ENCODE measurements at regions not wholly inside any gene's neighbourhood (a gene's known extent, or its start where the extent isn't known, plus 50 kb on each side); places are given as distances from the start of the nearest gene placed in this dataset.

GRCh38 chr5:104739905-104740304, 1177.3 kb upstream of the NUDT12 start:
- POLR2A ChIA-PET: interaction anchor here (1.1 kb wide), 1 partner anchor 17 kb away, joined by 4 read pairs; no protein-coding TSS in a partner anchor
- DNase-seq (ENCODE audit: low spot score): no peak
- CTCF ChIA-PET (ENCODE audit: unreplicated experiment): no interaction called here
- Histone ChIP-seq H3K4me2 (ENCODE audit: low read length) (no peak overlapping the region), H4K20me1 (ENCODE audit: insufficient read depth, low read length) (no peaks in the 10 kb centered on the region), H3K27ac (ENCODE audit: low read depth, low read length, poor library complexity, severe bottlenecking) (no peak overlapping the region), H3K9me2 (ENCODE audit: insufficient read depth, low read length) (no peaks in the 10 kb centered on the region), H2AFZ (ENCODE audit: low read length) (no peak overlapping the region), H3K4me1 (ENCODE audit: insufficient read depth, low read length, poor library complexity, severe bottlenecking) (no peaks in the 10 kb centered on the region), H3K79me2 (ENCODE audit: insufficient read depth, low read depth, low read length) (no peaks in the 10 kb centered on the region), H3K9me3 (ENCODE audit: low read length) (no peaks in the 10 kb centered on the region), H3K36me3 (ENCODE audit: insufficient read depth, low read length) (no peaks in the 10 kb centered on the region), H3K4me3 (ENCODE audit: low read depth, low read length, poor library complexity, severe bottlenecking) (no peak overlapping the region)
- no TSS peak for BruUV-seq (replicated peaks)
- TF ChIP-seq CTCF (conservative IDR thresholded peaks at IDR 0.05; ENCODE audit: low read length) (no peak), EZH2phosphoT487 (IDR thresholded peaks at IDR 0.05; ENCODE audit: borderline replicate concordance, low read depth, low read length) (no peak)
- intact Hi-C loops (cut with micrococcal nuclease; ENCODE audit: unreplicated experiment): no loop called here

DNA sequence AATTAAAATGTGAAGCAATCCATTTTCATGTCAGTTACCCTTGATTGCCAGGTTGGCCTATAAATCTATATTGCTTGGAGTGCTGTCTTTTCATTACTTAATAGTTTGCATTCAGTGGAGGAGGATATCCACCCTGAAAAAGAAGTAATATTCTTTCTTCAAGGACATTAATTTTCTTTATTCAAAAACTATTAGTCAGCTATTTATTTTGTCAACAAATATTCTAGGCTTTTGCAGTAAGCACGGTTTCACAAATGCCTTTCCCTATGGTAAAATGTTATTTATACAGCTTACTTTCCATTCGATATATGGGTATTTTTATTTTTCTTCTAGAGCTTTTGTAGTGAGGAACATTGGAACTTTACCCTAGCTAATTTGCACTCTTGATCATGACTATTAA, 1176.9 kb upstream of the NUDT12 start:
- Histone ChIP-seq H3K9me3 (ENCODE audit: low read length) (no peaks in the 10 kb centered on the region), H3K4me2 (ENCODE audit: low read length) (no peak overlapping the region), H3K4me1 (ENCODE audit: insufficient read depth, low read length, poor library complexity, severe bottlenecking) (no peaks in the 10 kb centered on the region), H3K4me3 (ENCODE audit: low read depth, low read length, poor library complexity, severe bottlenecking) (no peak overlapping the region), H3K27ac (ENCODE audit: low read depth, low read length, poor library complexity, severe bottlenecking) (no peak overlapping the region), H3K9me2 (ENCODE audit: insufficient read depth, low read length) (no peaks in the 10 kb centered on the region), H3K79me2 (ENCODE audit: insufficient read depth, low read depth, low read length) (no peaks in the 10 kb centered on the region), H3K36me3 (ENCODE audit: insufficient read depth, low read length) (no peaks in the 10 kb centered on the region), H2AFZ (ENCODE audit: low read length) (no peak overlapping the region), H4K20me1 (ENCODE audit: insufficient read depth, low read length) (no peaks in the 10 kb centered on the region)
- no TSS peak for BruUV-seq (replicated peaks)
- CTCF ChIA-PET (ENCODE audit: unreplicated experiment): no interaction called here
- POLR2A ChIA-PET: no interaction called here
- intact Hi-C loops (cut with micrococcal nuclease; ENCODE audit: unreplicated experiment): no loop called here
- no peak for DNase-seq (ENCODE audit: low spot score)
- no peak for TF ChIP-seq EZH2phosphoT487 (IDR thresholded peaks at IDR 0.05; ENCODE audit: borderline replicate concordance, low read depth, low read length)
- no peak for TF ChIP-seq CTCF (conservative IDR thresholded peaks at IDR 0.05; ENCODE audit: low read length)

DNA sequence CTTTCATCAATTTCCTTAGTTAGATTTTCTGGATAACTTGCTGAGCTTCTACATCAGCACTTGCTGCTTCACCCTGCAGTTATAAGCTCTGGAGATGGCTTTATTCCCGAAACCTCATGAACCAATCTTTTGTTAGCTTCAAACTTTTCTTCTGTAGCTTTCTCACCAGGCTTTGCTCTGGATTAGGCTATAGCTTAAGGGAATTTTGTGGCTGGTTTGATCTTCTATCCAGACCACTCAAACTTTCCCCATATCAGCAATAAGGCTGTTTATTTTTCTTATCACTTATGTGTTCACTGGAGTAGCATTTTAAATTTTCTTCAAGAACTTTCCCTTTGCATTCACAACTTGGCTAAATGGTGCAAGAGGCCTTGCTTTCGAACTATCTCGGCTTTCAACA, 1173.5 kb upstream of the NUDT12 start:
- no peak overlapping the region for H3K4me3 ChIP-seq (ENCODE audit: low read depth, low read length, poor library complexity, severe bottlenecking)
- no peaks in the 10 kb centered on the region for H3K9me3 ChIP-seq (ENCODE audit: low read length)
- ChIA-PET POLR2A (interaction anchor here (0.6 kb wide), 1 partner anchor 24 kb away, joined by 3 read pairs; no protein-coding TSS in a partner anchor), CTCF (ENCODE audit: unreplicated experiment) (no interaction called here)
- no peak overlapping the region for H3K4me2 ChIP-seq (ENCODE audit: low read length)
- no peaks in the 10 kb centered on the region for H3K9me2 ChIP-seq (ENCODE audit: insufficient read depth, low read length)
- H3K4me1 ChIP-seq (ENCODE audit: insufficient read depth, low read length, poor library complexity, severe bottlenecking): no peaks in the 10 kb centered on the region
- TF ChIP-seq EZH2phosphoT487 (IDR thresholded peaks at IDR 0.05; ENCODE audit: borderline replicate concordance, low read depth, low read length) (no peak), CTCF (conservative IDR thresholded peaks at IDR 0.05; ENCODE audit: low read length) (no peak)
- intact Hi-C loops (cut with micrococcal nuclease; ENCODE audit: unreplicated experiment): no loop called here
- H3K27ac ChIP-seq (ENCODE audit: low read depth, low read length, poor library complexity, severe bottlenecking): no peak overlapping the region
- no peak for DNase-seq (ENCODE audit: low spot score)
- BruUV-seq (replicated peaks): no TSS peak
- H4K20me1 ChIP-seq (ENCODE audit: insufficient read depth, low read length): no peaks in the 10 kb centered on the region
- no peaks in the 10 kb centered on the region for H3K79me2 ChIP-seq (ENCODE audit: insufficient read depth, low read depth, low read length)
- H3K36me3 ChIP-seq (ENCODE audit: insufficient read depth, low read length): no peaks in the 10 kb centered on the region
- no peak overlapping the region for H2AFZ ChIP-seq (ENCODE audit: low read length)
